Right hindlimb (tissue), 1 donor: ENCODE measurements at regions not wholly inside any gene's neighbourhood (a gene's known extent, or its start where the extent isn't known, plus 50 kb on each side); places are given as distances from the start of the nearest gene placed in this dataset.
A peak's percentile ranks its signal among the peaks of the same experiment; 100 is the strongest.
"Not testable (repeated sequence)": the region's sequence is repeated elsewhere in the genome, so short reads cannot be mapped to it uniquely, and the experiment has no call there.

ENCODE experiments used
- DNase-seq: peaks from one replicate; pipeline ENCODE4 v3.0.0-alpha.2; 2018

DNA sequence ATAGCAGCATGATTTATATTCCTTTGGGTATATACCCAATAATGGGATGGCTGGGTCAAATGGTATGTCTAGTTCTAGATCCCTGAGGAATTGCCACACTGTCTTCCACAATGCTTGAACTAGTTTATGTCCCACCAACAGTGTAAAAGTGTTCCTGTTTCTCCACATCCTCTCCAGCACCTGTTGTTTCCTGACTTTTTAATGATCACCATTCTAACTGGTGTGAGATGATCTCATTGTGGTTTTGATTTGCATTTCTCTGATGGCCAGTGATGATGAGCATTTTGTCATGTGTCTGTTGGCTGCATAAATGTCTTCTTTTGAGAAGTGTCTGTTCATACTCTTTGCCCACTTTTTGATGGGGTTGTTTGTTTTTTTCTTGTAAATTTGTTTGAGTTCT lies 54.0 kb upstream of the GPR89A start:
- DNase-seq, result not testable (repeated sequence)

DNA sequence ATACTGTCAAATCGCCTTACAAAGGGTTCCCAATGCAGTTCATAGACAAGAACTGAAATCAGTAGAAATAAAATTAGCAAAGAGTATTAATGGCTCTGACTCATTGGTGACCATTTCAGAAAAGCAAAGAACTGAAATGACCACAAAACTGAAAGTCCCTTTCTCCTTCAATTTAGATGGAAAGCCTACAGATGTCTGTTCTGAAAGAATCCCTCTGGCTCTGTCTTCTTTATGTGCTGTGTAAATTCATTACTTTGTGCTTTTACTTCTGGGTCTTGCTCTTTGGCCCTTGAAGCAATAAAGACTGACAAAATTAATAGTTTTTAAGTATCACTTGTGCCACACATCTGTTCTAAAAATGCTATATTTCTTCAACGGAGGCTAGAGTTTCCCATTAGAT lies 62.7 kb upstream of the GPR89A start:
- DNase-seq, result no peak

- DNase-seq, result not testable (repeated sequence)
Observed at GRCh38 chr1:145541685-145542084, 66.1 kb upstream of the GPR89A start.

GRCh38 chr1:145541246-145541645 lies 66.5 kb upstream of the GPR89A start:
- DNase-seq, result not testable (repeated sequence)

DNA sequence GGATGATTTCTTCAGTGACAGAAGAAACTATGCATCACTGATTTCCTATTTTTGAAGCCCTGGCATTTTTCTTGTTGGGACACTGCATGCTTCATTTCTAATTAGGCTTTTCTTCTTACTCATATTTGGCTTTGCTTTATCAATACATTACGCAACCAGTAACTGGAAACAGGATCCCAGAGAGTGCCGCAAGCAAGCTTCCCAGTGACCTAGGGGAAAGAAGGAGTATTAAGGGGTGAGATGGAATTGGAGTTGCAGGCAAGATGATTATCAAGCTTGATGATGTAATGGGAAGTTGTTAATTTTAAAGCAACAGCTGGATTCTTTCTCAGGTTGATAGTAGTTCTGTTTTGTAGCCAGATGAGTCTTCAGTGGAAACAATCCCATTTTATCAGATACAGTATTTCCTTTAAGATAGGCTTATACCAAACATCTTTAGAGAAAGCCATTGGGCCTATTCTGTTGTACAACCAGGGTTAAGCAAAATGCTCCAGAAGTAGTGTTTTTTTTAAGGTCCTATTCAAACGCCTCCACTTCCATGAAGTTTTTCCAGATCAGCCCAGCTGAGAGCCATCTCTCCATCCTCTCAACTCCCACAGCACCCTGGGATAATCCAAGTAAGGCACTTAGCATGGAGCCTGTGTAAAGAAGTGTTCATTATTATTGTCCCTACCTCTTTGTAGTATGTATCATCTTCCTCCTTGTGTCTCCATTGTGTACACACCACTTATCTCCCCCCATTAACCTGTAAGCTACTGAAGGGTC lies 69.5 kb upstream of the GPR89A start:
- not testable (repeated sequence) for DNase-seq

GRCh38 chr1:145537003-145537402 lies 70.8 kb upstream of the GPR89A start:
- not testable (repeated sequence) for DNase-seq

DNA sequence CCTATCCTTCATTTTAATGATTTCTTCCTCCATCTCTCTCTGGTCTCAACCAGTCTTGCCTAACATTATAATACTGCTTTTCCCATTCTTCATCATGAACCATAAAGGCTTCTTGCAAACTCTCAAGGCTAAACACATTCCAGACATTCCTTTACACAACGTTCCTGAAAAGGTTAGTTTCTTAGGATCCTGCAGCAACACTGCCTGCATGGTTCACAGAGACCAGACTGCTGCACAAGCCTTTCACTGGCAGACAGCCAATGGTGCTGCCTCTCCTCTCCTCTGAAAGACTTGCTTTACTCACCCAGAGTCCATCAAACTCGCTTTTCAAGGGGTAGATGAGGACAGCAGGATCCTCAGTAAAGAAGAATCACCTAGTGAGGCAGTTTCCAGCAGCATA lies 72.3 kb upstream of the GPR89A start:
- peak; percentile 20 for DNase-seq

DNA sequence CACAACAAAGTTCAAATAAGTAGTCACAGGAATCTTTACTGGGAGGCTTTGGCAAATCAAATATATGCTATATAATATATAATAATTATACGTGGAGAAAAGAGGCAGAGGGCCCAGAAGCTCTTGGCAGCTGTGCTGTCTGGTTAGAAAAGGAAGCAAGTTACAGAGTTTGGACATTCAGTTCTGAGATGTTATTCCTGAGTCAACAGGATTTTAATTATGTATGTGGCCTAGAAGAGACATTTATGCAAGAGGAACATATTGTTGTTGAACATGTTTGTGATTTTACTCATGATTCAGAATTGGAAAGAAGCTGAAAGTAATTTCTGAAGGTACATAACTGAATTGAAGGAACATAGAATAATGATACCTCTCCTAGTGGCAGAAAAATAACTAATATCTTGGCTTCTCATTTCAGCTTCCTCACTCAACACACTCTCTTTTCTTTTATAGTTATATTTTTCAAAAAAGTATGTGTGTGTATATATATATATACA lies 79.7 kb upstream of the GPR89A start:
- DNase-seq, result not testable (repeated sequence)

DNA sequence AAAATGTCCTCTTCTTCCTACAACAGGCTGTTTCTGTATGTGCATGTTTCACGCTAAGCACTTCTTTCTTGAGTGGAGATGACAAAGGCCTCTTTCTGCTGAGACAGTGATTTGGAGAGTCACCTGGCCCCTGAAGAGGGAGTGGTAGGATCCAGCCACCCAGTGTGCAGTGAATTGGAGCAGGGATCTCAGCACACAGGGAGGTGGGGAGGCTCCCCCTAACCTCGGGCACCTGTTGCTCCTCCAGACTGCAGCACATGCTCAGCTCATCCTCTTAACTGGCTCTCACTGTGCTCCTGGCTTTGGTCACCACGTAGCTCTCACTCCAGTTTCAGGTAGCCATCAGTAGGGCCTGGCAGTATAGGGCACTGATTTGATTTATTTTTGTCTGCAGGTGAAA lies 87.6 kb upstream of the GPR89A start:
- not testable (repeated sequence) for DNase-seq

- DNase-seq, result not testable (repeated sequence)
Observed at GRCh38 chr1:145519302-145519701, 88.5 kb upstream of the GPR89A start.

DNA sequence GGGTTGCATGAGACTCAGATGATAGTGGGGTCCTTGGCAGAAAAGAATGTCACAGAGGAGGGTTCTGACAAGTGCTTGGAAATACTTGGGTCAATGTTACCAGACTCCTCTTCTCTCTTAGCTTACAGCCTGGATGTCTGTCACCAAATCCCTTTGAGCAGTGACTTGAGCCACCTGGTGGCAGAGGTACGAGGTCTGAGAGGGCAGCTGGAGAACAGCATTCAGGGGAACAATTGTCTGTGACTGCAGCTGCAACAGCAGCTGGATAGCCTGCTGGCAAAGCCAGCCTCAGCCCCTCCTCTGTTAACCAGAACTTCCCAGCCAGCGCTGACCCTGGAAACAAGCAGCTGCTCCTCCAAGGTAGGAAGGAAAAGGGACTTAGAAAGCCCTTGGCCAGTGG lies 87.6 kb upstream of the NBPF20 start:
- DNase-seq, result not testable (repeated sequence)

DNA sequence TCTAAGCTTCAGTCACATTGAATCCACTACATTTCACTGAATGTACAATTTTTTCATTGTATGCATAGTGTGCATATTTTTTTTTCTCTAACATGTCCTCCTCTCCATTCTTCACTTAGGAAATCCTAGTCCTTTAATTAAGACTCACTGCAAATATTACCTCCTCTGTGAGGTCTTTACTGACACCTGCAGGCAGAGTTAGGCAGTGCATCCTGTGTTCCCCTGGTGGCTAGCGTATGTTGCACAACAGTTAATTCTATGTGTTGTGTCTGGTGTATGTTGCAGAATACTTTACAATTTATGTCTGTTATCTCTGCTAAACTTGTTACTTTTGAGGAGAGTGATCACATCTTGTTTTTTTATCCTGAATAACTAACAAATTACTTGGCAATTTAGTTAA lies 82.7 kb upstream of the NBPF20 start:
- DNase-seq, result not testable (repeated sequence)

GRCh38 chr1:145505663-145506647 lies 80.6 kb upstream of the NBPF20 start:
- DNase-seq, result not testable (repeated sequence)

DNA sequence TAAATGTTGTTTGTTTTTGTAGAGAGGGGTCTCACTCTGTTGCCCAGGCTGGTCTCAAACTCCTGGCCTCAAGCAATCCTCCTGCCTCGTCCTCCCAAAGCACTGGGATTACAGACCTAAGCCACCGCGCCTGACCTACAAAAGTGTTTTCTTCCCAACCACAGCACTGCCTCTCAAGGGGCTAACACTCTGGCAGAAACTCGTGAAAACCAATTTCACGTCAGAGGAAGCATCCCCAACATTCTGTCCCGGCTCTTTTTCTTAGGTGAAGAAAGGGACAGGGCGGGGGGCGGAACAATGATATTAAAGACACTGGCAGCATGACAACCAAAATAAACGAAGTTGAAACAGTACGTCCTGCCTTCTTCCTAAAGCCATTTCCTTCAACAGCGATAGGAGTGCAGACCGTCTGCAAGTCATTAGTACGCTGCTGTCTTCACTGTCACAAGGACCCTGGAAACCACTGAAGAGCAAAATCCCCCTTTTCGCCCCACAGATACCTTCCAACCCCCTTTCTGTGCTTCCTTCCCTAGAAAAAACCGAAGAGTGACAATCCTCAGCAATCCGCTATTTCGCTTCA lies 79.5 kb upstream of the NBPF20 start:
- DNase-seq, result not testable (repeated sequence)

GRCh38 chr1:145504310-145504709 lies 78.9 kb upstream of the NBPF20 start:
- not testable (repeated sequence) for DNase-seq

GRCh38 chr1:145500251-145500650 lies 74.8 kb upstream of the NBPF20 start:
- not testable (repeated sequence) for DNase-seq

- not testable (repeated sequence) for DNase-seq
Observed at GRCh38 chr1:145495077-145495871, 69.9 kb upstream of the NBPF20 start.

DNA sequence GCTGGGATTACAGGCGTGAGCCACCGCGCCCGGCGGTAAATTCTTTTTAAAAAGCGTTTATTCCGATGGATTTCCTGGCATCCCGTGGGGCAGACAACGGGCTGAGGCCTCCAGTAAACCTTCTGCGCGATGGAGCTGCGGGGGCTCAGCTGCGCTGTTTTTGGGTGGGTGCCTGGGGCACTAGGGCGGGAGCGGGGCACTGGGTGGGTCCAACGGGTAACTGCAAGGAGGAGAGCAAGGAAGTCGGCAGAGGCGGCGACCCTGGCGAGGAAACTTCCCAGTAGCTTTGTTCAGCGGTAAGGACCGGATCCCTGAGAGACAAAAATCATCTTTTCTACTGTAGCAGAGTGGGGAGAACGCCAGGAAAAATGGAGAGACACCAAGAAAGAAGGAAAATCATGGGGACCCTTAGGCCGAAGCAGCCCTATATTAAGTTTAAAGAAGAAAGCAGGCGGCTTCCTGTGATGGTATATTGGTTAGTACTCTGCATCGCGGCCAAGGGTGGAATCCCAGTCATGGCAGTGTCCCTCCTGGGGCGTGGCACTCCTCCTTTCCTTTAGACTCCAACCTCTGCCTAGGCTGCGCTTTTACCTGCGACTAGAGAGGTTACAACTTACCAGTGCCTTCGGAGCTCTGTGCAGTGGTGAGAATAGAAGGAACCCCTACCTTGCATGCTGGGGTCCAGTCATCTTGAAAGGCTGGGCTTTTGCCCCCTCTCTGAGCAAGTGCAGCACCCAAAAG lies 63.0 kb upstream of the NBPF20 start:
- not testable (repeated sequence) for DNase-seq

GRCh38 chr1:145487156-145487555 lies 61.8 kb upstream of the NBPF20 start:
- not testable (repeated sequence) for DNase-seq

DNA sequence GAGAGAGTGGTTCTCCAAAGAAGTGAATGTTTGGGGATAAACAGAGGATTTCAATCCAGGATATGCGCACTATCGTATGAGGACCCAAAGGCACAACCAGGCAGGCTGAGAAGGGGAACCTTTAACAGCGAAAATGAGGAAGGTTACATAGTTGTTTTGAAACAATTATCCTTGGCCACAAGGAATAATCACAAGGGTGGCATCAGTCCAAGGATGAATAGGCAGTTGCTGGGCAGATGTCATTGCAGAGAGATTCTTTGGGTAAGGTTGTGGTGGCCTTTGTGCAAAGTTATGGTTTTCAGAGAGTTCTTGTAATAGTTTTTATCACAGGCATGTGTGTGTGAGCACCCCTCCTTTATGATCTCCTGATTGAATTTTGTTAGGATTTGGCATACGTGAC lies 58.9 kb upstream of the NBPF20 start:
- not testable (repeated sequence) for DNase-seq

DNA sequence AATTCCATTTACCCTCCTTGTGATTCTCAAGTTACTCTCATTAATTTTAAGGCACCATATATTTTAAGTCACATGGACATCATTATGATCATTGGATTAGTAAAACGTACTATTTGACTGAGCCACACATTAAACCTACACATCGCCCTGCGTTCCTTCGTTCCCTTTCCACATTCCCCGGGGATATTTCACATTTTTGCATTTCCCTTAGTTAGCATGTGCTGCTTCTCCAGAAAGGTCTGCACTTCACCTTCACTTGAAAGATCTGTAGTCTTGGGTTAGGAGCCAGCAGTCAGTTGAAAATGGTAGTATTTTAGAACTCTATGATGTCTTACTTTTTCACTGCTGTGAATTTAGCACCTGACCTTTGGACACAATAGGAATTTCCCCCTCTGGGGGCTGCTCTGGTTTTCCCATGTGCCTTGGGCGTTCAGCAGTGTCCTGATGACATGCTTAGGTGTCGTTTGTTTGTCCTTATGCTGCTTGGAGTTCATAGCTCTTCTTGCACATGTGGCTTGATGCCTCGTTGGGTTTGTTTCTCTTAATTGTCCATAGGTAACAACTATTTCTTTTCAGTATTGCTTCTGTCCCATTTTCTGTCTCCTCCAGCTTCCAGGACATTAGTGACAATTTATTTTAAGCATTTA lies 56.9 kb upstream of the NBPF20 start:
- DNase-seq, result not testable (repeated sequence)
